Transverse colon (tissue), 4 donors: ENCODE measurements at regions not wholly inside any gene's neighbourhood (a gene's known extent, or its start where the extent isn't known, plus 50 kb on each side); places are given as distances from the start of the nearest gene placed in this dataset.

Experiments used
- CTCF ChIP-seq, 5 experiments: fragments of 200-600 bp in 3 of 5; fragments of 450-650 bp in 2 of 5; sonication (generic) in 3 of 5; IDR thresholded peaks; 1 replicate in 2 of 5; 2 replicates in 3 of 5; pipeline ENCODE4 v1.5.1; 2016 to 2017; ENCODE audit warnings: antibody characterized with exemption in 5 of 5, inconsistent platforms in 3 of 5, mild to moderate bottlenecking in 2 of 5, moderate library complexity in 1 of 5
- EP300 ChIP-seq: sonication (generic); formaldehyde crosslinking; IDR thresholded peaks from one replicate; pipeline ENCODE4 v1.6.1; 2017; ENCODE audit warnings: antibody characterized with exemption, low read depth
- POLR2A ChIP-seq: fragments of 450-650 bp; IDR thresholded peaks from one replicate; pipeline ENCODE4 v1.6.1; 2016; ENCODE audit warnings: antibody characterized with exemption, mild to moderate bottlenecking, moderate library complexity
- POLR2AphosphoS5 ChIP-seq, 3 donors: sonication (generic); formaldehyde crosslinking; IDR thresholded peaks; one replicate each; pipeline ENCODE4 v1.6.1; 2016; ENCODE audit warnings: antibody characterized with exemption in 3 of 3

DNA sequence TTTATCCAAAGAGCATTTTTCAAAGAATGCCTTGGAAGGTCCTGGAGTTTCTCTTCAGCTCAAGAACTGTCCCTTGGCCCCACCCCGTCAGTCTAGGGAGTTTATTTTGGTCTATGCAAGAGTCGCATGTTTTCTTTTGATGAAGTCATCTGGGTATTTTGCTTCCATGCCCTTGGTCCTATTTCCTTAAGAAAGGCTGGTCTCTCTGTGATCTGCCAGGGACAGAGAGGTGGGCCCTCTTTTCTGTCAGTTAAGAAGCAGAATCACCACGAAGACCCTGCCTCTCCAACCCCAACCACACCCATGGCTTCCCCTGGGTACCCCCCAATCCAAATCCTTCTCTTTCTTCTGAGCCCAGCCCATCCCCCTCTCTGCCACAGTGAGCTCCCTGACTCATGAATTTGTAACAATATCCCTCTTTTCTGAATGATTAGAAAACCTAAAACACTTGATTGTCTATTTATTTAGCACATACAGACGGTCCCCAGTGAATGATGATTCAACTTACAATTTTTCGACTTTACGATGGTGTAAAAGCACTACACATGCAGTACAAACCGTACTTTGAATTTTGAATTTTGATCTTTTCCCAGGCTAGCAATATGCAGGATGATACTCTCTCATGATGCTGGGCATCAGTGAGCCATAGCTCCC, 163.5 kb upstream of the ADRA1B start:
- no peak for TF ChIP-seq POLR2A
- TF ChIP-seq CTCF (IDR thresholded peaks at IDR 0.05): no peak
- TF ChIP-seq EP300: no peak
- TF ChIP-seq POLR2AphosphoS5 (IDR thresholded peaks at IDR 0.05): no peak
